Tibial nerve (tissue), 4 donors: ENCODE measurements at regions not wholly inside any gene's neighbourhood (a gene's known extent, or its start where the extent isn't known, plus 50 kb on each side); places are given as distances from the start of the nearest gene placed in this dataset.

ENCODE experiments used
- EP300 ChIP-seq, 2 donors: sonication (generic); formaldehyde crosslinking; IDR thresholded peaks; one replicate each; pipeline ENCODE4 v1.6.1; 2017; ENCODE audit warnings: antibody characterized with exemption in 2 of 2, mild to moderate bottlenecking in 1 of 2
- POLR2A ChIP-seq, 2 donors: fragments of 450-650 bp; IDR thresholded peaks; one replicate each; pipeline ENCODE4 v1.6.1; 2017; ENCODE audit warnings: antibody characterized with exemption in 2 of 2, mild to moderate bottlenecking in 2 of 2, moderate library complexity in 2 of 2
- TF ChIP-seq, protein P1 (sequence below), 5 experiments: fragments of 200-600 bp in 3 of 5; fragments of 450-650 bp in 2 of 5; sonication (generic) in 3 of 5; IDR thresholded peaks; one replicate each; pipeline ENCODE4 v1.5.1; 2016 to 2019; ENCODE audit warnings: antibody characterized with exemption in 5 of 5, mild to moderate bottlenecking in 3 of 5, moderate library complexity in 2 of 5

DNA sequence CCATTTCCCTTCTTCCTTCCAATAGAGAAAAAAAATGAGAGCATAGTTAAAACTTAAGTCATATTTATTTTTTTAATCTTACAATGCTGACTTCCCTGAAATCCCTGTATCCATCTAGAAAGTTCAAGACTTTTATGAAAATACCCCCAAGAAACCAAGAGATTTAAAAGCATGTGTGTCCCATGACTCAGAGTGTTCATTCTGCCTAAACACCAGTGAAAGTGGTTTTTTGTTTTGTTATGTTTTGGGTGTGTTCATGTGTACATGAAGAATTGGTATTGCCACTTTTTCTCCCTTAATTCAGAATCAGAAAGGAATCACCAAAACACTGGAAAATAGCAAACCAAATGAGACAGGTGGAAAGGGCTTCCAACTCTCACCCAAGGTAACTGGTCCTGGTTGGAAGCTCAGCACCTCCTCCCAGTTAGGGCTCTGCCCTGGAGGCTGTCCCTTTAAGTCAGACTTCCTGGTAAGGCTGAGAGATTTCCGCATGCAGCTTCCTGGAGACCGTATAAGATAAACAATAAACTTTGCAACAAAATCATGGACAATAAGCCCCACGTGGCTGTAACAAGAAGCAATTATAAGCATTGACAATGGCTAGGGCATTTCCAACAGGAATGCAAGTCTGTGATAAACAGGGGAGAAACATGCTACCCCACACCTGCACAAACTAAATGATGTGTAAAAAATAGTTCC, 121.9 kb upstream of the ARHGEF3 start:
- no peak for TF ChIP-seq POLR2A (IDR thresholded peaks at IDR 0.05)
- TF ChIP-seq, protein P1, sequence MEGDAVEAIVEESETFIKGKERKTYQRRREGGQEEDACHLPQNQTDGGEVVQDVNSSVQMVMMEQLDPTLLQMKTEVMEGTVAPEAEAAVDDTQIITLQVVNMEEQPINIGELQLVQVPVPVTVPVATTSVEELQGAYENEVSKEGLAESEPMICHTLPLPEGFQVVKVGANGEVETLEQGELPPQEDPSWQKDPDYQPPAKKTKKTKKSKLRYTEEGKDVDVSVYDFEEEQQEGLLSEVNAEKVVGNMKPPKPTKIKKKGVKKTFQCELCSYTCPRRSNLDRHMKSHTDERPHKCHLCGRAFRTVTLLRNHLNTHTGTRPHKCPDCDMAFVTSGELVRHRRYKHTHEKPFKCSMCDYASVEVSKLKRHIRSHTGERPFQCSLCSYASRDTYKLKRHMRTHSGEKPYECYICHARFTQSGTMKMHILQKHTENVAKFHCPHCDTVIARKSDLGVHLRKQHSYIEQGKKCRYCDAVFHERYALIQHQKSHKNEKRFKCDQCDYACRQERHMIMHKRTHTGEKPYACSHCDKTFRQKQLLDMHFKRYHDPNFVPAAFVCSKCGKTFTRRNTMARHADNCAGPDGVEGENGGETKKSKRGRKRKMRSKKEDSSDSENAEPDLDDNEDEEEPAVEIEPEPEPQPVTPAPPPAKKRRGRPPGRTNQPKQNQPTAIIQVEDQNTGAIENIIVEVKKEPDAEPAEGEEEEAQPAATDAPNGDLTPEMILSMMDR (IDR thresholded peaks at IDR 0.05), result no peak
- peak; percentile 46 to 53 for TF ChIP-seq EP300 (IDR thresholded peaks at IDR 0.05)
